B cell (primary cell): ENCODE measurements at regions not wholly inside any gene's neighbourhood (a gene's known extent, or its start where the extent isn't known, plus 50 kb on each side); places are given as distances from the start of the nearest gene placed in this dataset.

Source experiments
- ATAC-seq: fragments of 200-7000 bp; cut with Tn5 transposase; one replicate; pipeline ENCODE4 v1.10.0; 2021; ENCODE audit warnings: low read depth, mild to moderate bottlenecking, moderate number of reproducible peaks, moderate library complexity
- CTCF ChIA-PET: fragments of 350-600 bp; sonication (Branson Sonifier 250); formaldehyde crosslinking; loops from one replicate; lab custom pipeline; 2021; ENCODE audit warnings: antibody characterized with exemption, inconsistent platforms; lab: Charles Lee
- POLR2A ChIA-PET: fragments of 350-600 bp; sonication (Branson Sonifier 250); formaldehyde crosslinking; loops from one replicate; lab custom pipeline; 2021; ENCODE audit warnings: antibody characterized with exemption; lab: Charles Lee
- DNase-seq: peaks from one replicate; pipeline ENCODE4 v3.0.0; 2013
- H2AFZ ChIP-seq: 2 replicates; pipeline ENCODE4 v1.6.1; 2012; ENCODE audit warnings: mild to moderate bottlenecking, low read depth, low read length; ENCODE audit not compliant: insufficient read depth, poor library complexity, severe bottlenecking
- H3K27ac ChIP-seq, 2 donors: 1 replicate in 1 of 2; 2 replicates in 1 of 2; pipeline ENCODE4 v1.5.1; 2012 to 2013; ENCODE audit warnings: low read length in 2 of 2, mild to moderate bottlenecking in 2 of 2, moderate library complexity in 1 of 2
- H3K27me3 ChIP-seq, 4 experiments: fragments of 200-600 bp in 1 of 4; sonication (generic) in 1 of 4; replicated peaks in 1 of 4; 1 replicate in 2 of 4; 2 replicates in 2 of 4; pipeline versions ENCODE4 v1.6.1 to v1.7.0; 2013 to 2016; ENCODE audit warnings: low read length in 3 of 4, mild to moderate bottlenecking in 2 of 4, mixed read lengths in 1 of 4, moderate library complexity in 1 of 4; ENCODE audit not compliant: insufficient read depth in 4 of 4, control insufficient read depth in 3 of 4; ENCODE audit errors: control extremely low read depth in 1 of 4
- H3K36me3 ChIP-seq, 2 experiments: replicated peaks in 1 of 2; 1 replicate in 1 of 2; 2 replicates in 1 of 2; pipeline versions ENCODE4 v1.6.1 to v1.7.1; 2013; ENCODE audit warnings: low read length in 1 of 2; ENCODE audit not compliant: insufficient read depth in 2 of 2, control insufficient read depth in 1 of 2; ENCODE audit errors: control extremely low read depth in 1 of 2, extremely low read depth in 1 of 2
- H3K4me1 ChIP-seq, 2 donors: fragments of 200-600 bp in 1 of 2; sonication (generic) in 1 of 2; 1 replicate in 1 of 2; 2 replicates in 1 of 2; pipeline versions ENCODE4 v1.5.1 to v1.6.1; 2013 to 2017; ENCODE audit warnings: low read length in 2 of 2; ENCODE audit not compliant: control insufficient read depth in 2 of 2, insufficient read depth in 2 of 2
- H3K4me2 ChIP-seq: replicated peaks from 2 replicates; pipeline ENCODE3; 2012; ENCODE audit warnings: mild to moderate bottlenecking, low read depth, low read length; ENCODE audit not compliant: poor library complexity, severe bottlenecking
- H3K4me3 ChIP-seq, 5 experiments: fragments of 200-600 bp in 1 of 5; sonication (generic) in 1 of 5; 1 replicate in 3 of 5; 2 replicates in 2 of 5; pipeline versions ENCODE4 v1.5.1 to v1.7.0; 2011 to 2016; ENCODE audit warnings: low read length in 4 of 5, mild to moderate bottlenecking in 4 of 5, low read depth in 2 of 5, control low read depth in 1 of 5, moderate library complexity in 1 of 5; ENCODE audit not compliant: insufficient read depth in 1 of 5; ENCODE audit errors: control extremely low read depth in 1 of 5, extremely low read depth in 1 of 5
- H3K79me2 ChIP-seq: fragments of 200-600 bp; sonication (generic); one replicate; pipeline ENCODE4 v1.6.0; 2016; ENCODE audit warnings: low read length; ENCODE audit not compliant: control insufficient read depth, insufficient read depth
- H3K9ac ChIP-seq: fragments of 200-600 bp; sonication (generic); 2 replicates; pipeline ENCODE4 v1.6.1; 2017; ENCODE audit warnings: mild to moderate bottlenecking, low read length, moderate library complexity
- H3K9me3 ChIP-seq, 3 donors: one replicate each; pipeline versions ENCODE4 v1.6.1 to v1.7.1; 2013; ENCODE audit warnings: low read length in 2 of 3; ENCODE audit not compliant: control insufficient read depth in 2 of 3, insufficient read depth in 1 of 3; ENCODE audit errors: control extremely low read depth in 1 of 3
- H4K20me1 ChIP-seq: 2 replicates; pipeline ENCODE4 v1.6.0; 2012; ENCODE audit warnings: mild to moderate bottlenecking, low read length; ENCODE audit not compliant: insufficient read depth, control insufficient read depth, poor library complexity, severe bottlenecking
- H3K27ac Mint-ChIP-seq: one replicate; pipeline ENCODE4 v1.8.0; 2021; ENCODE audit warnings: mixed read lengths
- H3K27me3 Mint-ChIP-seq: one replicate; pipeline ENCODE4 v1.8.0; 2021; ENCODE audit warnings: mixed read lengths
- H3K4me1 Mint-ChIP-seq: one replicate; pipeline ENCODE4 v1.8.0; 2021; ENCODE audit warnings: mixed read lengths
- H3K4me3 Mint-ChIP-seq: one replicate; pipeline ENCODE4 v1.8.0; 2021; ENCODE audit warnings: mixed read lengths
- H3K9me3 Mint-ChIP-seq: one replicate; pipeline ENCODE4 v1.8.0; 2022; ENCODE audit warnings: mixed read lengths; ENCODE audit not compliant: insufficient read depth
- EZH2 ChIP-seq: IDR thresholded peaks from 2 replicates; pipeline ENCODE4 v1.6.1; 2012; ENCODE audit warnings: borderline replicate concordance, low read depth, mild to moderate bottlenecking, moderate library complexity, low read length; ENCODE audit not compliant: insufficient read depth, poor library complexity, severe bottlenecking
- WGBS: methylation state at CpG from one replicate; pipeline ENCODE4 v1.1.5; 2013; ENCODE audit warnings: missing lambda C conversion rate; ENCODE audit not compliant: insufficient coverage; 5-methylcytosine and 5-hydroxymethylcytosine counted together
- intact Hi-C: fragments of 100-400 bp; cut with micrococcal nuclease; formaldehyde crosslinking; loops from one replicate; pipeline ENCODE4 v1.10.0; 2022
- TF ChIP-seq, protein P1 (sequence below): fragments of 200-600 bp; IDR thresholded peaks from one replicate; pipeline ENCODE4 v1.8.0; 2022; ENCODE audit warnings: antibody characterized with exemption, mild to moderate bottlenecking

DNA sequence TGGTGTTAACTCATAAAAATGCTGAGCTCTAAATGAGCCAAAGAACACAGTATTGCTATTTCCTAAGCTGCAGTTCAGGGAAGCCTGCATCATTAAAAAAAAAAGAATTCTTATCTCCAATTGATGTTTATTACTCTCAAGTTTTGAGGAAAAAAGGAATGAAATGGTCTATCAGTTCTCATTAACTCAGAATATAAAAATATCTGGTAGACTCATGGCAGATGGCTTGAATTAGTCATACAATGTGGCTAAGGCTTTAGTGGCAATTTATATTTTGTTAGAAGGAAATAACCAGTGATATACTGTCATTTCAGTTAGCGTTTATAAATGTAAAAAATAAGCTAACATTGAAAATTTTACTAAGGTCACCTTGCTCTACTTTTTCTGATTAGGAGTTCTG is 1403.4 kb upstream of the C9orf72 start:
- Histone ChIP-seq H2AFZ (no peak overlapping the region), H4K20me1 (no peaks in the 10 kb centered on the region), H3K27ac (no peak overlapping the region), H3K4me3 (no peak overlapping the region), H3K27me3 (no peaks in the 10 kb centered on the region), H3K4me2 (no peak overlapping the region), H3K79me2 (no peaks in the 10 kb centered on the region), H3K9ac (no peak overlapping the region), H3K36me3 (no peaks in the 10 kb centered on the region), H3K9me3 (no peaks in the 10 kb centered on the region), H3K4me1 (no peaks in the 10 kb centered on the region)
- ChIA-PET POLR2A (no interaction called here), CTCF (no interaction called here)
- no CpG with 5 or more reads among the region's 1 CpG for WGBS
- TF ChIP-seq EZH2: no peak
- TF ChIP-seq, protein P1, sequence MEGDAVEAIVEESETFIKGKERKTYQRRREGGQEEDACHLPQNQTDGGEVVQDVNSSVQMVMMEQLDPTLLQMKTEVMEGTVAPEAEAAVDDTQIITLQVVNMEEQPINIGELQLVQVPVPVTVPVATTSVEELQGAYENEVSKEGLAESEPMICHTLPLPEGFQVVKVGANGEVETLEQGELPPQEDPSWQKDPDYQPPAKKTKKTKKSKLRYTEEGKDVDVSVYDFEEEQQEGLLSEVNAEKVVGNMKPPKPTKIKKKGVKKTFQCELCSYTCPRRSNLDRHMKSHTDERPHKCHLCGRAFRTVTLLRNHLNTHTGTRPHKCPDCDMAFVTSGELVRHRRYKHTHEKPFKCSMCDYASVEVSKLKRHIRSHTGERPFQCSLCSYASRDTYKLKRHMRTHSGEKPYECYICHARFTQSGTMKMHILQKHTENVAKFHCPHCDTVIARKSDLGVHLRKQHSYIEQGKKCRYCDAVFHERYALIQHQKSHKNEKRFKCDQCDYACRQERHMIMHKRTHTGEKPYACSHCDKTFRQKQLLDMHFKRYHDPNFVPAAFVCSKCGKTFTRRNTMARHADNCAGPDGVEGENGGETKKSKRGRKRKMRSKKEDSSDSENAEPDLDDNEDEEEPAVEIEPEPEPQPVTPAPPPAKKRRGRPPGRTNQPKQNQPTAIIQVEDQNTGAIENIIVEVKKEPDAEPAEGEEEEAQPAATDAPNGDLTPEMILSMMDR: no peak
- H3K27me3 Mint-ChIP-seq: no peaks in the 10 kb centered on the region
- no peak for ATAC-seq
- H3K4me1 Mint-ChIP-seq: no peaks in the 10 kb centered on the region
- H3K27ac Mint-ChIP-seq: no peak overlapping the region
- DNase-seq: no peak
- H3K4me3 Mint-ChIP-seq: no peak overlapping the region
- peaks cover 4% of the 10 kb centered on the region for H3K9me3 Mint-ChIP-seq
- intact Hi-C loops: no loop called here

DNA sequence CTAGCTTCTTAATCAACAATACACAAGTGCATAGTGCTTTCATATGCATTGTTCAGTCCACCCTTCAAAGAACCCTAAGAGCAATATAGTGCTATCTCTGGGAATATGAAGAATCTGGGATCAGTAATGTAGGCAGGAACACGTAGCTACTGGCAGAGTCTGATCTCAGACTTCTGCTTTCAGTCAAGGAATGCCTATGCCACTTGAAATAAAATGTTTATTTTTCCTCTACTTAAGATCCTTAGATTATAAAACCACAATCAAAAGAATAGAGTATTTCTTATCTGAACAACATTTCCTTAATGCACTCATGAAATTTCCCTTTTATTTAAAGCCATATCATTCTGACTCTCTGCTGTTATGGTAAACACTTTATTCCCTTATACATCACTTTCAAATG is 1407.8 kb upstream of the C9orf72 start:
- Histone ChIP-seq H3K27ac (no peak overlapping the region), H3K27me3 (no peaks in the 10 kb centered on the region), H3K36me3 (no peaks in the 10 kb centered on the region), H2AFZ (no peak overlapping the region), H3K9ac (no peak overlapping the region), H4K20me1 (no peaks in the 10 kb centered on the region), H3K4me2 (no peak overlapping the region), H3K4me3 (no peak overlapping the region), H3K9me3 (no peaks in the 10 kb centered on the region), H3K79me2 (no peaks in the 10 kb centered on the region), H3K4me1 (no peaks in the 10 kb centered on the region)
- intact Hi-C loops: no loop called here
- Mint-ChIP-seq H3K4me3 (no peak overlapping the region), H3K27me3 (no peaks in the 10 kb centered on the region), H3K4me1 (no peaks in the 10 kb centered on the region), H3K9me3 (peaks cover 5% of the 10 kb centered on the region), H3K27ac (no peak overlapping the region)
- TF ChIP-seq, protein P1: no peak
- no peak for TF ChIP-seq EZH2
- no peak for DNase-seq
- no CpG with 5 or more reads among the region's 1 CpG for WGBS
- ChIA-PET CTCF (no interaction called here), POLR2A (no interaction called here)
- no peak for ATAC-seq
